IMR-90 (cell line): ENCODE measurements at regions not wholly inside any gene's neighbourhood (a gene's known extent, or its start where the extent isn't known, plus 50 kb on each side); places are given as distances from the start of the nearest gene placed in this dataset.

Experiments
- ATAC-seq: fragments of 200-7000 bp; cut with Tn5 transposase; 2 replicates; pipeline ENCODE4 v1.9.1; 2020; ENCODE audit warnings: low read depth, mild to moderate bottlenecking, moderate library complexity
- BruUV-seq: library from RNA; stranded (reverse); fragments of 400-500 nt; replicated peaks from 2 replicates; lab custom pipeline; 2021; lab: Mats Ljungman, UMichigan
- CTCF ChIA-PET: fragments of 300-600 bp; formaldehyde crosslinking; extraction: SDS; loops from one replicate; lab custom pipeline; 2021; ENCODE audit warnings: antibody characterized with exemption; lab: Yijun Ruan, JAX
- POLR2A ChIA-PET: fragments of 300-600 bp; sonication (Branson Sonifier 250); formaldehyde crosslinking; loops from one replicate; lab custom pipeline; 2022; ENCODE audit warnings: antibody characterized with exemption; ENCODE audit not compliant: unreplicated experiment; lab: Charles Lee
- DNase-seq: peaks from one replicate; pipeline ENCODE4 v3.0.0; 2013
- H2AFZ ChIP-seq: replicated peaks from 2 replicates; pipeline ENCODE3; 2013; ENCODE audit warnings: low read length, mild to moderate bottlenecking; ENCODE audit not compliant: poor library complexity
- H2AK5ac ChIP-seq: 2 replicates; pipeline ENCODE4 v1.6.1; 2013; ENCODE audit warnings: low read depth, low read length, inconsistent platforms
- H2AK9ac ChIP-seq: replicated peaks from 2 replicates; pipeline ENCODE3; 2013; ENCODE audit warnings: mild to moderate bottlenecking, low read depth, low read length, moderate library complexity; ENCODE audit not compliant: poor library complexity
- H2BK120ac ChIP-seq: 2 replicates; pipeline ENCODE4 v1.6.1; 2013; ENCODE audit warnings: low read depth, low read length, inconsistent platforms
- H2BK15ac ChIP-seq: 3 replicates; pipeline ENCODE4 v1.6.1; 2013; ENCODE audit warnings: low read depth, low read length, inconsistent platforms
- H2BK20ac ChIP-seq: 2 replicates; pipeline ENCODE4 v1.6.1; 2013; ENCODE audit warnings: low read depth, mild to moderate bottlenecking, inconsistent platforms, low read length, moderate library complexity
- H2BK5ac ChIP-seq: 2 replicates; pipeline ENCODE4 v1.6.1; 2013; ENCODE audit warnings: mild to moderate bottlenecking, low read depth, low read length, inconsistent platforms; ENCODE audit not compliant: poor library complexity, severe bottlenecking
- H3K14ac ChIP-seq: replicated peaks from 2 replicates; pipeline ENCODE4 v1.6.1; 2013; ENCODE audit warnings: low read depth, low read length, inconsistent platforms
- H3K18ac ChIP-seq: 2 replicates; pipeline ENCODE4 v1.6.1; 2013; ENCODE audit warnings: low read depth, low read length, control low read depth
- H3K23ac ChIP-seq: 2 replicates; pipeline ENCODE4 v1.6.1; 2013; ENCODE audit warnings: low read depth, low read length, inconsistent platforms
- H3K27ac ChIP-seq: 2 replicates; pipeline ENCODE4 v1.5.1; 2013; ENCODE audit warnings: mild to moderate bottlenecking, control low read depth, low read length; ENCODE audit not compliant: insufficient read depth
- H3K27me3 ChIP-seq: 2 replicates; pipeline ENCODE4 v1.6.1; 2013; ENCODE audit warnings: low read length; ENCODE audit not compliant: control insufficient read depth, insufficient read depth
- H3K36me3 ChIP-seq: 2 replicates; pipeline ENCODE4 v1.6.1; 2013; ENCODE audit warnings: low read length, mixed read lengths; ENCODE audit not compliant: control insufficient read depth, insufficient read depth
- H3K4ac ChIP-seq: 2 replicates; pipeline ENCODE4 v1.6.1; 2013; ENCODE audit warnings: low read depth, low read length, inconsistent platforms
- H3K4me1 ChIP-seq: 2 replicates; pipeline ENCODE4 v1.6.1; 2013; ENCODE audit warnings: low read length, mixed read lengths; ENCODE audit not compliant: control insufficient read depth, insufficient read depth
- H3K4me2 ChIP-seq: 2 replicates; pipeline ENCODE4 v1.6.1; 2013; ENCODE audit warnings: low read depth, mild to moderate bottlenecking, control low read depth, low read length, moderate library complexity
- H3K4me3 ChIP-seq: 2 replicates; pipeline ENCODE4 v1.5.1; 2013; ENCODE audit warnings: low read depth, mild to moderate bottlenecking, control low read depth, low read length, moderate library complexity; ENCODE audit not compliant: insufficient read depth
- H3K56ac ChIP-seq: 2 replicates; pipeline ENCODE4 v1.6.1; 2013; ENCODE audit warnings: low read length, inconsistent platforms; ENCODE audit not compliant: insufficient read depth; ENCODE audit errors: extremely low read depth
- H3K79me1 ChIP-seq, 2 experiments: 2 replicates each; pipeline ENCODE4 v1.6.1; 2013; ENCODE audit warnings: low read length in 2 of 2, inconsistent platforms in 1 of 2, low read depth in 1 of 2
- H3K9ac ChIP-seq: 2 replicates; pipeline ENCODE4 v1.6.1; 2013; ENCODE audit warnings: low read depth, low read length, control low read depth
- H3K9me1 ChIP-seq: 2 replicates; pipeline ENCODE4 v1.6.1; 2013; ENCODE audit warnings: low read length, inconsistent platforms; ENCODE audit not compliant: insufficient read depth
- H3K9me3 ChIP-seq: 2 replicates; pipeline ENCODE4 v1.6.1; 2013; ENCODE audit warnings: low read length; ENCODE audit not compliant: control insufficient read depth, insufficient read depth
- H4K20me1 ChIP-seq: 2 replicates; pipeline ENCODE4 v1.6.1; 2013; ENCODE audit warnings: low read length, inconsistent platforms; ENCODE audit not compliant: insufficient read depth
- H4K5ac ChIP-seq: 2 replicates; pipeline ENCODE4 v1.6.1; 2013; ENCODE audit warnings: mild to moderate bottlenecking, low read depth, low read length, control low read depth
- H4K8ac ChIP-seq, 2 experiments: 2 replicates each; pipeline ENCODE4 v1.6.1; 2013; ENCODE audit warnings: low read depth in 2 of 2, low read length in 2 of 2, control low read depth in 1 of 2, inconsistent platforms in 1 of 2
- H4K91ac ChIP-seq: 2 replicates; pipeline ENCODE4 v1.6.1; 2013; ENCODE audit warnings: low read depth, low read length, inconsistent platforms; ENCODE audit not compliant: insufficient read depth
- BHLHE40 ChIP-seq: fragments of 150-350 bp; IDR thresholded peaks from 2 replicates; pipeline ENCODE4 v1.6.1; 2016; ENCODE audit warnings: mild to moderate bottlenecking, low read depth, low read length
- CEBPB ChIP-seq: IDR thresholded peaks from 2 replicates; pipeline ENCODE4 v1.6.1; 2012; ENCODE audit warnings: low read depth, low read length, improper control_type of control experiment
- CHD1 ChIP-seq: IDR thresholded peaks from 2 replicates; pipeline ENCODE4 v1.6.1; 2012; ENCODE audit warnings: low read depth, low read length, improper control_type of control experiment
- CTCF ChIP-seq: conservative IDR thresholded peaks from 2 replicates; pipeline ENCODE4 v1.5.1; 2012; ENCODE audit warnings: mild to moderate bottlenecking, low read depth, low read length, improper control_type of control experiment
- FOS ChIP-seq: fragments of 150-350 bp; IDR thresholded peaks from 2 replicates; pipeline ENCODE4 v1.6.1; 2016; ENCODE audit warnings: low read depth, low read length
- MAFK ChIP-seq: IDR thresholded peaks from 2 replicates; pipeline ENCODE4 v1.6.1; 2012; ENCODE audit warnings: low read depth, low read length, improper control_type of control experiment
- MAZ ChIP-seq: IDR thresholded peaks from 2 replicates; pipeline ENCODE4 v1.6.1; 2012; ENCODE audit warnings: low read depth, mild to moderate bottlenecking, low read length, improper control_type of control experiment, moderate library complexity, borderline replicate concordance
- MXI1 ChIP-seq: IDR thresholded peaks from 2 replicates; pipeline ENCODE4 v1.6.1; 2012; ENCODE audit warnings: low read depth, mild to moderate bottlenecking, low read length, moderate library complexity, borderline replicate concordance
- NFE2L2 ChIP-seq: fragments of 150-350 bp; IDR thresholded peaks from 2 replicates; pipeline ENCODE4 v1.6.1; 2016; ENCODE audit warnings: low read depth, mild to moderate bottlenecking, low read length
- RAD21 ChIP-seq: IDR thresholded peaks from 2 replicates; pipeline ENCODE4 v1.6.1; 2012; ENCODE audit warnings: low read length, improper control_type of control experiment
- RCOR1 ChIP-seq: IDR thresholded peaks from 2 replicates; pipeline ENCODE4 v1.6.1; 2012; ENCODE audit warnings: mild to moderate bottlenecking, low read length, improper control_type of control experiment; ENCODE audit not compliant: insufficient replicate concordance
- RFX5 ChIP-seq: IDR thresholded peaks from 2 replicates; pipeline ENCODE4 v1.8.0; 2012; ENCODE audit warnings: low read depth, mild to moderate bottlenecking, low read length, moderate library complexity
- USF2 ChIP-seq: fragments of 150-350 bp; IDR thresholded peaks from 2 replicates; pipeline ENCODE4 v1.6.1; 2017; ENCODE audit warnings: mild to moderate bottlenecking, antibody characterized with exemption, low read length, low read depth
- WGBS, 2 experiments: methylation state at CpG; one replicate each; pipeline versions ENCODE4 v1.1.5 to v1.1.7; 2013; ENCODE audit warnings: missing lambda C conversion rate in 2 of 2; ENCODE audit not compliant: insufficient read length in 1 of 2; ENCODE audit errors: extremely low coverage in 2 of 2; 5-methylcytosine and 5-hydroxymethylcytosine counted together
- dilution Hi-C: fragments of 300-500 bp; cut with HindIII; formaldehyde crosslinking; loops from one replicate; pipeline ENCODE4 v1.14.3; 2018; ENCODE audit warnings: low sequenced_read_pairs; ENCODE audit not compliant: unreplicated experiment
- in situ Hi-C: fragments of 300-500 bp; cut with MboI; formaldehyde crosslinking; loops from 3 replicates; pipeline ENCODE4 v1.14.3; 2019; ENCODE audit warnings: low sequenced_read_pairs, inconsistent platforms, mixed read lengths
- intact Hi-C: fragments of 100-400 bp; cut with micrococcal nuclease; formaldehyde crosslinking; loops from 2 replicates; pipeline ENCODE4 v1.10.0; 2022
- TF ChIP-seq, protein P1 (sequence below): fragments of 150-350 bp; IDR thresholded peaks from 2 replicates; pipeline ENCODE4 v1.6.1; 2016; ENCODE audit warnings: low read depth, mild to moderate bottlenecking, low read length, moderate library complexity, borderline replicate concordance

DNA sequence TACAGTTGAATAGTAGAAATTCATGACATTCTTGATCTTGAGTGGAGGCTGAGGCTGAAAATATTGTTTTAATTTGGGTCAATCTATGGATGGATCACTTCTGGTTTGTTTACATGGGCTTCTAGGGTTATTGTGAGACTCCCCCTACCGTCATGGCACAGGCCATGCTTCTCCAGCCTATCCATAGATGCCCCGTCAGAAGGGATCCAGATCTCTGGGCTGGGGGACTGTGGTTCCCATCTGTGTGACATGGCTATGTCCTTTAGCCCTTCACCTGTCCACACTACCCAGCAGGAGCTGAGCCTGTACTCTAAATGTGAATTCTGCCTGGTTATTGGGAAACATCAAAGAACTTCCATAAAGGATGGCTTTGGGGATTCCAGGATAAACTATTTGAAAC lies 160.4 kb downstream of the ABCC12 start:
- Histone ChIP-seq H3K36me3 (no peaks in the 10 kb centered on the region), H3K4me2 (no peak overlapping the region), H3K4ac (no peak overlapping the region), H3K14ac (no peak overlapping the region), H4K5ac (no peak overlapping the region), H4K8ac (no peak overlapping the region), H3K79me1 (no peaks in the 10 kb centered on the region), H2BK20ac (no peak overlapping the region), H3K4me1 (no peaks in the 10 kb centered on the region), H4K20me1 (no peaks in the 10 kb centered on the region), H3K4me3 (no peak overlapping the region), H3K9ac (no peak overlapping the region), H2BK15ac (no peak overlapping the region), H2AK9ac (no peak overlapping the region), H4K91ac (no peak overlapping the region), H3K9me3 (no peaks in the 10 kb centered on the region), H3K18ac (no peak overlapping the region), H2AFZ (peak overlapping the region; percentile 29), H2BK5ac (no peak overlapping the region), H2AK5ac (no peak overlapping the region), H3K27me3 (no peaks in the 10 kb centered on the region), H3K9me1 (no peaks in the 10 kb centered on the region), H2BK120ac (no peak overlapping the region), H3K27ac (no peak overlapping the region), H3K23ac (no peak overlapping the region), H3K56ac (no peak overlapping the region)
- in situ Hi-C loops (no loop called here), dilution Hi-C loops (no loop called here), intact Hi-C loops (no loop called here)
- ATAC-seq: no peak
- no peak for TF ChIP-seq RAD21
- TF ChIP-seq MAFK: no peak
- TF ChIP-seq, protein P1, sequence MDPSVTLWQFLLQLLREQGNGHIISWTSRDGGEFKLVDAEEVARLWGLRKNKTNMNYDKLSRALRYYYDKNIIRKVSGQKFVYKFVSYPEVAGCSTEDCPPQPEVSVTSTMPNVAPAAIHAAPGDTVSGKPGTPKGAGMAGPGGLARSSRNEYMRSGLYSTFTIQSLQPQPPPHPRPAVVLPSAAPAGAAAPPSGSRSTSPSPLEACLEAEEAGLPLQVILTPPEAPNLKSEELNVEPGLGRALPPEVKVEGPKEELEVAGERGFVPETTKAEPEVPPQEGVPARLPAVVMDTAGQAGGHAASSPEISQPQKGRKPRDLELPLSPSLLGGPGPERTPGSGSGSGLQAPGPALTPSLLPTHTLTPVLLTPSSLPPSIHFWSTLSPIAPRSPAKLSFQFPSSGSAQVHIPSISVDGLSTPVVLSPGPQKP: no peak
- no peak for TF ChIP-seq CTCF
- TF ChIP-seq CEBPB: no peak
- TF ChIP-seq RCOR1: no peak
- TF ChIP-seq NFE2L2: no peak
- TF ChIP-seq BHLHE40: no peak
- TF ChIP-seq CHD1: no peak
- TF ChIP-seq MAZ: no peak
- TF ChIP-seq MXI1: no peak
- TF ChIP-seq FOS: no peak
- no peak for TF ChIP-seq RFX5
- TF ChIP-seq USF2: no peak
- ChIA-PET CTCF (no interaction called here), POLR2A (no interaction called here)
- no TSS peak for BruUV-seq
- WGBS, 2 experiments: no CpG with 5 or more reads among the region's 2 CpGs
- no peak for DNase-seq
